H1 (cell line): ENCODE measurements at regions not wholly inside any gene's neighbourhood (a gene's known extent, or its start where the extent isn't known, plus 50 kb on each side); places are given as distances from the start of the nearest gene placed in this dataset.

Source experiments
- CTCF ChIA-PET: fragments of 300-600 bp; sonication (Branson Sonifier 250); formaldehyde crosslinking; loops from one replicate; lab custom pipeline; 2021; ENCODE audit not compliant: partially characterized antibody; lab: Charles Lee
- POLR2A ChIA-PET: fragments of 300-600 bp; sonication (Branson Sonifier 250); formaldehyde crosslinking; loops from one replicate; lab custom pipeline; 2021; ENCODE audit warnings: inconsistent platforms; ENCODE audit not compliant: partially characterized antibody; lab: Charles Lee
- DNase-seq, 2 experiments: peaks; one replicate each; pipeline versions ENCODE4 v3.0.0 to v3.0.0-alpha.2; 2010 to 2022; ENCODE audit warnings: low spot score in 2 of 2, low read depth in 1 of 2, mixed read lengths in 1 of 2
- FAIRE-seq: peaks from 2 replicates; lab custom pipeline; 2011; peaks lifted over from hg19 to GRCh38; lab: Jason Lieb, UNC
- H2AFZ ChIP-seq: 2 replicates; pipeline ENCODE4 v1.8.1; 2012; ENCODE audit warnings: low read length, inconsistent platforms
- H2AK5ac ChIP-seq: 2 replicates; pipeline ENCODE4 v1.6.1; 2013; ENCODE audit warnings: low read depth, low read length
- H2BK120ac ChIP-seq: replicated peaks from 2 replicates; pipeline ENCODE3; 2013; ENCODE audit warnings: low read depth, low read length, inconsistent platforms
- H2BK12ac ChIP-seq: 2 replicates; pipeline ENCODE4 v1.6.1; 2013; ENCODE audit warnings: low read depth, low read length
- H2BK15ac ChIP-seq: 2 replicates; pipeline ENCODE4 v1.6.1; 2013; ENCODE audit warnings: low read length
- H2BK20ac ChIP-seq: 2 replicates; pipeline ENCODE4 v1.6.1; 2013; ENCODE audit warnings: low read length
- H2BK5ac ChIP-seq: 2 replicates; pipeline ENCODE4 v1.6.1; 2013; ENCODE audit warnings: low read depth, low read length
- H3K14ac ChIP-seq: 2 replicates; pipeline ENCODE4 v1.6.1; 2013; ENCODE audit warnings: inconsistent platforms; ENCODE audit not compliant: insufficient read length
- H3K18ac ChIP-seq: 2 replicates; pipeline ENCODE4 v1.6.1; 2013; ENCODE audit warnings: low read length; ENCODE audit errors: extremely low read depth
- H3K23ac ChIP-seq: 2 replicates; pipeline ENCODE4 v1.6.1; 2013; ENCODE audit warnings: inconsistent platforms; ENCODE audit not compliant: insufficient read length
- H3K23me2 ChIP-seq: 2 replicates; pipeline ENCODE4 v1.6.1; 2013; ENCODE audit warnings: low read depth, low read length
- H3K27ac ChIP-seq: 2 replicates; pipeline ENCODE4 v1.6.1; 2011; ENCODE audit warnings: low read depth, low read length, inconsistent platforms
- H3K27me3 ChIP-seq, 4 experiments: replicated peaks in 1 of 4; 1 replicate in 1 of 4; 2 replicates in 3 of 4; pipeline versions ENCODE4 v1.6.1 to v1.8.1; 2011 to 2013; ENCODE audit warnings: low read length in 3 of 4, mild to moderate bottlenecking in 3 of 4, inconsistent platforms in 2 of 4, mixed read lengths in 2 of 4, moderate library complexity in 1 of 4; ENCODE audit not compliant: control insufficient read depth in 3 of 4, insufficient read depth in 3 of 4; ENCODE audit errors: extremely low read depth in 1 of 4
- H3K36me3 ChIP-seq, 4 experiments: 2 replicates each; pipeline versions ENCODE4 v1.6.1 to v1.8.1; 2011 to 2013; ENCODE audit warnings: mild to moderate bottlenecking in 4 of 4, low read length in 3 of 4, moderate library complexity in 2 of 4, control low read depth in 1 of 4, inconsistent platforms in 1 of 4; ENCODE audit not compliant: insufficient read depth in 4 of 4, control insufficient read depth in 2 of 4
- H3K4ac ChIP-seq: replicated peaks from 2 replicates; pipeline ENCODE3; 2013; ENCODE audit warnings: low read length, low read depth, mixed read lengths, inconsistent platforms; ENCODE audit not compliant: insufficient read length
- H3K4me1 ChIP-seq, 4 experiments: replicated peaks in 1 of 4; 1 replicate in 1 of 4; 2 replicates in 3 of 4; pipeline versions ENCODE4 v1.6.1 to v1.8.1; 2011 to 2013; ENCODE audit warnings: low read length in 3 of 4, inconsistent platforms in 2 of 4, mixed read lengths in 1 of 4; ENCODE audit not compliant: insufficient read depth in 4 of 4, control insufficient read depth in 3 of 4
- H3K4me2 ChIP-seq, 2 experiments: 2 replicates each; pipeline versions ENCODE4 v1.6.1 to v1.8.1; 2011 to 2013; ENCODE audit warnings: low read depth in 2 of 2, low read length in 2 of 2, control low read depth in 1 of 2, inconsistent platforms in 1 of 2, mild to moderate bottlenecking in 1 of 2; ENCODE audit not compliant: insufficient read depth in 1 of 2
- H3K4me3 ChIP-seq, 4 experiments: fragments of 200-600, 300-600 bp in 1 of 4; sonication (generic), shearing (Covaris generic), sonication (Bioruptor Twin) in 1 of 4; 2 replicates each; pipeline versions ENCODE4 v1.5.1 to v1.8.1; 2011 to 2016; ENCODE audit warnings: low read length in 4 of 4, low read depth in 3 of 4, control low read depth in 2 of 4, inconsistent platforms in 2 of 4, mild to moderate bottlenecking in 2 of 4, mixed read lengths in 1 of 4, moderate library complexity in 1 of 4; ENCODE audit not compliant: insufficient read depth in 2 of 4; ENCODE audit errors: extremely low read depth in 1 of 4
- H3K56ac ChIP-seq: replicated peaks from 2 replicates; pipeline ENCODE3; 2013; ENCODE audit warnings: low read depth, mild to moderate bottlenecking, mixed read lengths, low read length, inconsistent platforms; ENCODE audit not compliant: insufficient read length
- H3K79me1 ChIP-seq: 2 replicates; pipeline ENCODE4 v1.6.1; 2013; ENCODE audit warnings: low read depth, low read length, control low read depth
- H3K79me2 ChIP-seq, 2 experiments: 2 replicates each; pipeline versions ENCODE4 v1.6.1 to v1.8.1; 2012 to 2013; ENCODE audit warnings: low read length in 2 of 2, mild to moderate bottlenecking in 2 of 2, inconsistent platforms in 1 of 2; ENCODE audit not compliant: insufficient read depth in 2 of 2, control insufficient read depth in 1 of 2
- H3K9ac ChIP-seq, 4 experiments: replicated peaks in 1 of 4; 1 replicate in 1 of 4; 2 replicates in 3 of 4; pipeline versions ENCODE4 v1.6.1 to v1.8.1; 2011 to 2013; ENCODE audit warnings: low read depth in 3 of 4, low read length in 3 of 4, control low read depth in 2 of 4, mild to moderate bottlenecking in 2 of 4, moderate library complexity in 2 of 4, inconsistent platforms in 1 of 4; ENCODE audit errors: extremely low read depth in 1 of 4
- H3K9me3 ChIP-seq, 2 experiments: 2 replicates each; pipeline versions ENCODE4 v1.6.1 to v1.8.1; 2012 to 2013; ENCODE audit warnings: mild to moderate bottlenecking in 2 of 2, moderate library complexity in 2 of 2, control low read depth in 1 of 2, inconsistent platforms in 1 of 2, low read depth in 1 of 2, low read length in 1 of 2, mixed read lengths in 1 of 2; ENCODE audit not compliant: insufficient read depth in 2 of 2
- H4K20me1 ChIP-seq, 2 experiments: replicated peaks in 1 of 2; 2 replicates each; pipeline versions ENCODE3 to v1.8.1; 2011 to 2013; ENCODE audit warnings: inconsistent platforms in 2 of 2, low read length in 2 of 2, mild to moderate bottlenecking in 1 of 2; ENCODE audit not compliant: insufficient read depth in 2 of 2, control insufficient read depth in 1 of 2
- H4K5ac ChIP-seq: 2 replicates; pipeline ENCODE4 v1.6.1; 2013; ENCODE audit warnings: low read length, low read depth, mixed read lengths, inconsistent platforms; ENCODE audit not compliant: insufficient read length
- H4K8ac ChIP-seq: 2 replicates; pipeline ENCODE4 v1.8.0; 2013; ENCODE audit warnings: mild to moderate bottlenecking, moderate library complexity, low read length, inconsistent platforms; ENCODE audit not compliant: insufficient read depth; ENCODE audit errors: extremely low read depth
- H4K91ac ChIP-seq: replicated peaks from 2 replicates; pipeline ENCODE3; 2013; ENCODE audit warnings: low read length, mixed read lengths, inconsistent platforms; ENCODE audit not compliant: insufficient read length
- EGR1 ChIP-seq: IDR thresholded peaks from 2 replicates; pipeline ENCODE4 v1.6.1; 2011; ENCODE audit warnings: low read depth, low read length, borderline replicate concordance
- GABPA ChIP-seq: IDR thresholded peaks from 2 replicates; pipeline ENCODE4 v1.6.1; 2011; ENCODE audit warnings: mild to moderate bottlenecking, low read length, moderate library complexity, borderline replicate concordance; ENCODE audit not compliant: insufficient read depth
- HDAC2 ChIP-seq, 2 experiments: fragments of 300-600 bp in 1 of 2; sonication (generic) in 1 of 2; IDR thresholded peaks; 2 replicates each; pipeline ENCODE4 v1.6.1; 2011 to 2012; ENCODE audit warnings: low read depth in 2 of 2, low read length in 2 of 2, mild to moderate bottlenecking in 2 of 2, moderate library complexity in 2 of 2, borderline replicate concordance in 1 of 2, inconsistent platforms in 1 of 2
- HDAC6 ChIP-seq: IDR thresholded peaks from one replicate; pipeline ENCODE4 v1.7.1; 2012; ENCODE audit warnings: low read depth, mild to moderate bottlenecking, inconsistent platforms, low read length, moderate library complexity
- JUND ChIP-seq: IDR thresholded peaks from 2 replicates; pipeline ENCODE4 v1.6.1; 2011; ENCODE audit warnings: mild to moderate bottlenecking, improper control_type of control experiment, low read length
- KDM1A ChIP-seq: fragments of 200-600, 300-600 bp; sonication (generic); IDR thresholded peaks from 2 replicates; pipeline ENCODE4 v1.7.1; 2016; ENCODE audit warnings: mild to moderate bottlenecking, low read length, borderline replicate concordance
- KDM4A ChIP-seq: IDR thresholded peaks from one replicate; pipeline ENCODE4 v1.7.1; 2012; ENCODE audit warnings: low read depth, mild to moderate bottlenecking, moderate library complexity, low read length, inconsistent platforms; ENCODE audit not compliant: severe bottlenecking
- MAFK ChIP-seq: IDR thresholded peaks from 2 replicates; pipeline ENCODE4 v1.6.1; 2012; ENCODE audit warnings: low read depth, mild to moderate bottlenecking, improper control_type of control experiment, low read length
- POLR2AphosphoS5 ChIP-seq: IDR thresholded peaks from 2 replicates; pipeline ENCODE4 v1.6.1; 2011; ENCODE audit warnings: low read depth, low read length
- RAD21 ChIP-seq, 2 experiments: IDR thresholded peaks in 1 of 2; conservative IDR thresholded peaks in 1 of 2; 2 replicates each; pipeline ENCODE4 v1.6.1; 2011; ENCODE audit warnings: low read depth in 2 of 2, low read length in 2 of 2, improper control_type of control experiment in 1 of 2, inconsistent platforms in 1 of 2, mild to moderate bottlenecking in 1 of 2, moderate library complexity in 1 of 2
- RBBP5 ChIP-seq: IDR thresholded peaks from 2 replicates; pipeline ENCODE4 v1.7.1; 2012; ENCODE audit warnings: low read depth, mild to moderate bottlenecking, inconsistent platforms, low read length, moderate library complexity, borderline replicate concordance
- SIN3A ChIP-seq, 2 experiments: IDR thresholded peaks in 1 of 2; conservative IDR thresholded peaks in 1 of 2; 2 replicates each; pipeline ENCODE4 v1.6.1; 2011 to 2012; ENCODE audit warnings: low read length in 2 of 2, improper control_type of control experiment in 1 of 2, low read depth in 1 of 2, mild to moderate bottlenecking in 1 of 2
- SIX5 ChIP-seq: IDR thresholded peaks from 2 replicates; pipeline ENCODE4 v1.6.1; 2011; ENCODE audit warnings: mild to moderate bottlenecking, low read depth, low read length
- SUZ12 ChIP-seq: fragments of 200-600 bp; sonication (generic); IDR thresholded peaks from 2 replicates; pipeline ENCODE4 v1.6.1; 2012; ENCODE audit warnings: mild to moderate bottlenecking, inconsistent platforms, low read length, moderate library complexity, mixed read lengths
- WGBS, 2 experiments: shearing (Covaris generic) in 1 of 2; methylation state at CpG; one replicate each; pipeline versions ENCODE4 v1.1.6 to v1.1.7; 2013 to 2015; ENCODE audit warnings: low lambda C conversion rate in 2 of 2, mixed read lengths in 2 of 2, inconsistent platforms in 1 of 2, low coverage in 1 of 2, missing lambda C conversion rate in 1 of 2; ENCODE audit not compliant: insufficient replicate concordance in 2 of 2, insufficient coverage in 1 of 2, insufficient read length in 1 of 2; ENCODE audit errors: extremely low coverage in 1 of 2, missing lambda C conversion rate in 1 of 2; 5-methylcytosine and 5-hydroxymethylcytosine counted together

DNA sequence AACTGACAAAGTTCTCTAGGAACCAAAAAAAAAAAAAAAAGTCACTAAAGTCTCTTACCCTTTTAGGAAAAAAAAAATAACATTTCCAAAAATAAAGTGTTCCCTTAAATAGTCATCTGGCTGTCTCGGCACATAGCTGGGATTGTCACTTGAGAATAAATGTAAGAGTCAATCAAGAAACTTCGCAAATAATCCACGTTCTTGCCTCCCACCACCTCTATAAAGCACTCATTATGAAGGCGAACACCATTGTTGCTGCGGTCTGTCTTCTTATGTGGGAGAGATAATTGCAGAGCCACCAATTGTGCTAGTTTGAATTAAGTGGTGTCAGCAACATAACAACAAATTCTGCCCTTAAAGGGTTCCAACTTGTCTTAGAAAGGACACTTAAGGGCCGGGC lies 163.7 kb downstream of the FBXO15 start:
- no peak overlapping the region for H4K5ac ChIP-seq
- no peak overlapping the region for H3K18ac ChIP-seq
- H3K4ac ChIP-seq = no peak overlapping the region
- peaks cover 2 to 4% of the 10 kb centered on the region in 2 experiments; a peak in 2 of 4 replicates for H3K9me3 ChIP-seq
- no peak overlapping the region for H3K14ac ChIP-seq
- no peak overlapping the region for H2BK12ac ChIP-seq
- H4K20me1 ChIP-seq = no peaks in the 10 kb centered on the region
- WGBS, 2 experiments = 94% methylated on average over 6 of the region's 6 CpGs; no CpG with 5 or more reads in 1 of the 2 experiments
- peaks cover 0 to 4% (median 3%) of the 10 kb centered on the region in 4 experiments; a peak in 3 of 7 replicates for H3K4me1 ChIP-seq
- no peak overlapping the region for H2AFZ ChIP-seq
- H2BK20ac ChIP-seq = no peak overlapping the region
- no peak overlapping the region for H4K91ac ChIP-seq
- no peak overlapping the region for H3K9ac ChIP-seq
- DNase-seq (no peak), FAIRE-seq (no peak)
- H3K36me3 ChIP-seq = no peaks in the 10 kb centered on the region
- no peak overlapping the region for H3K23ac ChIP-seq
- no peaks in the 10 kb centered on the region for H3K27me3 ChIP-seq
- CTCF ChIA-PET = interaction anchor here (0.7 kb wide), 1 partner anchor 1444 kb away, joined by 3 read pairs; no protein-coding TSS in a partner anchor
- H3K4me2 ChIP-seq = no peak overlapping the region
- H3K79me2 ChIP-seq = no peaks in the 10 kb centered on the region
- H3K4me3 ChIP-seq = no peak overlapping the region
- H2BK120ac ChIP-seq = no peak overlapping the region
- no peak overlapping the region for H4K8ac ChIP-seq
- POLR2A ChIA-PET = no interaction called here
- no peaks in the 10 kb centered on the region for H3K23me2 ChIP-seq
- no peak overlapping the region for H2BK15ac ChIP-seq
- H2BK5ac ChIP-seq = no peak overlapping the region
- H3K27ac ChIP-seq = no peak overlapping the region
- no peaks in the 10 kb centered on the region for H3K79me1 ChIP-seq
- no peak overlapping the region for H3K56ac ChIP-seq
- H2AK5ac ChIP-seq = no peak overlapping the region
- no peak for TF ChIP-seq KDM1A
- no peak for TF ChIP-seq HDAC6
- no peak for TF ChIP-seq GABPA
- TF ChIP-seq MAFK = no peak
- no peak for TF ChIP-seq SUZ12
- TF ChIP-seq KDM4A = no peak
- TF ChIP-seq SIN3A (conservative IDR thresholded peaks at IDR 0.05 in 1 of 2, IDR thresholded peaks at IDR 0.05 in 1 of 2; ENCODE audit: low read depth in 1 of 2, low read length in 2 of 2) = no peak
- no peak for TF ChIP-seq JUND
- TF ChIP-seq RBBP5 = no peak
- TF ChIP-seq POLR2AphosphoS5 = no peak
- no peak for TF ChIP-seq SIX5
- TF ChIP-seq RAD21 (IDR thresholded peaks at IDR 0.05 in 1 of 2, conservative IDR thresholded peaks at IDR 0.05 in 1 of 2; ENCODE audit: low read depth in 2 of 2, low read length in 2 of 2) = no peak
- TF ChIP-seq EGR1 = no peak
- TF ChIP-seq HDAC2 (IDR thresholded peaks at IDR 0.05; ENCODE audit: borderline replicate concordance in 1 of 2, low read depth in 2 of 2, low read length in 2 of 2) = no peak
